ENCODE measurements at regions not wholly inside any gene's neighbourhood (a gene's known extent, or its start where the extent isn't known, plus 50 kb on each side); places are given as distances from the start of the nearest gene placed in this dataset.
"Not testable (repeated sequence)": the region's sequence is repeated elsewhere in the genome, so short reads cannot be mapped to it uniquely, and the experiment has no call there.

DNA sequence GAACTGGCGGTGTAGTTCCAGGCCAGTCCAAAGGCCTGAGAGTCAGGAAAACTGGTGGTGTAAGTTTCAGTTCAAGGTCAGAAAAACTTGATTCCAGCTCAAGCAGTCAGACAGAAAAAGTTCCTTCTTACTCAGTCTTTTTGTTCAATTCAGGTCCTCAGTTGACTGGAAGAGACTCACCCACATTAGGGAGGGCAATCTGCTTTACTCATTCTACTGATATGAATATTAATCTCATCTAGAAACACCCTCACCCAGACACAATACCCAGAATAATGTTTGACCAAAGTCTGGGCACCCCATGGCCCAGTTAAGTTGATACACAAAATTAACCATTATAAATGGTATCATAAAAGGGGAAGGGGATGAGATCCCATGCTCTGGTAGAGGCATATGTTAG is 50.1 kb upstream of the LTA4H start:
- DNase-seq: no peak

DNA sequence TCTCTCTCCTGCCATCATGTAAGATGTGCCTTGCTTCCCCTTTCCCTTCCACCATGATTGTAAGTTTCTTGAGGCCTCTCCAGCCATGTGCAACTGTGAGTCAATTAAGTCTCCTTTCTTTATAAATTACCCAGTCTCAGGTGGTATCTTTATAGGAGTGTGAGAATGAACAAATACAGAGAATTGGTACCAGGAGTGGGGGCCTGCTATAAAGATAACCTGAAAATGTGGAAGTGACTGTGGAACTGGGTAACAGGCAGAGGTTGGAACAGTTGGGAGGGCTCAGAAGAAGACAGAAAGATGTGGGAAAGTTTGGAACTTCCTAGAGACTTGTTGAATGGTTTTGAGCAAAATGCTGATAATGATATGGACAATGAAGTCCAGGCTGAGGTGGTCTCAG is 50.8 kb upstream of the LTA4H start:
- DNase-seq: not testable (repeated sequence)

DNA sequence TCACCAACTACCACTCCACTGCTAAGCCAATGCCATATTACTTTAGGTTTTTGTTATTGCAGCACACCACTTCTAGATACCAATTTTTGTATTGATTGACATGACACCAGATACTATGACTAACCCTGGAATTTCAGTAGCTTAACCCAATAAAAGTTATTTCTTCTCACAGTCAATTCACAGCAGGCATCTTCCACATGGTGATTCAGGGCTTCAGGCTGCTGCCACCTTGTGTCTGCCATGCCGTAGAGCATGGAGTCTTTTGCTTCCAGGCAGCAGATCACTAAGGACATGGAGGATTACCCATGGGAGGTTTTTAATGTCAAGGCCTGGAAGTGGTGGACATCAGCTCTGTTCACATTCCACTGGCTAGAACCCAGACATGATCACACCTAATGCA is 56.4 kb upstream of the LTA4H start:
- no peak for DNase-seq

DNA sequence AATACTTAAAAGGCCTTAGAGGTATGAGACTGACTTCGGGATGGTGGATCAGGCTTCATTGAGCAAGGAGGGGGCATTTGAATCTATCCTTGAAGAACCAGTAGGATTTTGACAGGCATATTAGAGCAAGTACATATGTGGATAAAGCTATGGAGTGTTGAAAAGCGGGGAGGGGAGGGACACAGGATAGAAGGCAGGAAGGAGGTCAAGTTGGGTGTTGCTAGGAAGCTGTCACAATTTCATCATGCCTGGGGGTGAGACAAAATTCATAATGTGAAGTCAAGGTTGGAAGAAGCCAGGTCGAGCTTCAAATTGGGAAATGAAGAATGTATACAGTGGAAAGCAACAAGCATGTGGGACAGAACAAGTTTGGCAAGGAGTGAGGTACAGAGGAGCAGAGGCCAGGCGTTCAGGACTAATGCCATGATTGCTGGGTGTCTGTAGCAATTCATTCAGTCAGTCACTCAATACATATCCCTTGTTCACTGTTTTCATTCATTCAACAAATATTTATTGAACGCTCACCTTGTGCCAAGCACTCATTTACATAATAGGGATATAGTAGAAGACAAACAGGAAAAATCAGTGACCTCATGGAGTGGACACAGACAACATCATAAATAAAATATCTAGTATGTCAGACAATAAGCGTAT is 58.3 kb upstream of the LTA4H start:
- no peak for DNase-seq

DNA sequence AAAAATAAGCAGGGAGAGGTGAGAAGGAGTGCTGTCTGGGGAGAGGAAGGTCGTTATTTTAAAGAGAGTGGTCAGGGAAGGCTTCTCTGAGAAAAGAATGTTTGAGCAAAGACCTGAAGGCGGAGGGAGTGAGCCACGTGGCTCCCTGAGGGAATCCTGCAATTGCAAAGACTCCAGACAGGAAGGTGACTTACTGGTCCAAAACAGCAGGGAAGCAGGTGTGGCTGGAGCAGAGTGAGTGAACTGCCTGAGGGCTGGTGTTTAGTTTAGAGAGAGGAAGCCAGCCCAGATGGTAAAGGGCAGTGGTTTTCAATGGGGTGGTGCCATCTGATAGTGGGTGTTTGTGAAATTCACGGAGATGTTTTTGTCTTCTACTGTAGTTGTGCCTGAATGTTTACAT is 58.8 kb upstream of the LTA4H start:
- peak; percentile 4 for DNase-seq

DNA sequence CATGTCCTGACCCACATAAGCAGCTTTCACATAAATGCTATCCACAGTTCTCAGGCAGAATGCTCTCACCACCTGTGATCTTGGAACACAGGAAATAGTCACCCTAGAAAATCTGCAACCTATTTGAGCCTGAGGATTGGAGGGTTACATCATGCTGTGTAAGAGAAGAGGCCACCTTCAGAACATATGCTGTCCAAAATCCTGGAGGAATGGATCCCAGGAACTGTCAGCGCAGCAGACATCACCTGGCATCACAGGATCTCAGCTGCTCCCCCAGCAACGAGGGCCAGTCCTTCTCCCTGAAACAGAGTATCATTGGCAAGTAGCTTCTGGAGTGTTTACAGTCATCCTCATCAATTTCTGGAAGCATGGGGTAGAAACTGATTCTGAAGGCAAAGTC is 63.2 kb upstream of the LTA4H start:
- DNase-seq: no peak

DNA sequence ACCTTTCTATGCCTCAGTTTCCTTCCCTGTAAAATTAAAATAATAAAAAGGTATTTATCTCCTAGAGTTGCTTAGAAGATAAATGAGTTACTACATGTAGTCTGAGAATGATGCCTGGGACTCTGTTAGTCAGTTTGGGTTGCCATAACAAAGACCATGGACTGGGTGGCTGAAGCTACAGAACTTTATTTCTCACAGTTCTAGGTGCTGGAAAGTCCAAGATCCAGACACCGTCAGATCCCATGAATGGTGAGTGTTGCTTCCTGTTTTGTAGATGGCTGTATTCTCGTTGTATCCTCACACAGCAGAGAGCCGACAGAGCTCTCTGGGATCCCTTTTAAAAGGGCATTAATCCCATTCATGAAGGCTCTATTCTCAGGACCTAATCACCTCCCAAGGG is 64.0 kb upstream of the LTA4H start:
- DNase-seq: no peak

DNA sequence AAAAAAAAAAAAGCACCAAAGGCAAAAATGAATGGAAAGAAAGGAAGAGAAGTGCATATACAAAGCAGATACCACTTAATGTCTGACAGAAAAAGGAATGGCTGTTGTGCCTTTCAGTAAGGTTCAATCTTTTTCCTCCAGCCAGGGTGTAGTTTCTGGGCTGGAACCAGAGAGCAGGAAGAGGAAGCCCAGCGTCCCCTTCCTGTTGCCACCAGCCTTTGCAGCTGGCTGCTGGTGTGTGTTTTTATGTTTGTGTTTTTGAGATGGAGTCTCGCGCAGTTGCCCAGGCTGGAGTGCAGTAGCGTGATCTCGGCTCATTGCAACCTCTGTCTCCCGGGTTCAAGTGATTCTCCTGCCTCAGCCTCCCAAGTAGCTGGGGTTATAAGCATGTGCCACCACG is 64.6 kb upstream of the LTA4H start:
- no peak for DNase-seq

DNA sequence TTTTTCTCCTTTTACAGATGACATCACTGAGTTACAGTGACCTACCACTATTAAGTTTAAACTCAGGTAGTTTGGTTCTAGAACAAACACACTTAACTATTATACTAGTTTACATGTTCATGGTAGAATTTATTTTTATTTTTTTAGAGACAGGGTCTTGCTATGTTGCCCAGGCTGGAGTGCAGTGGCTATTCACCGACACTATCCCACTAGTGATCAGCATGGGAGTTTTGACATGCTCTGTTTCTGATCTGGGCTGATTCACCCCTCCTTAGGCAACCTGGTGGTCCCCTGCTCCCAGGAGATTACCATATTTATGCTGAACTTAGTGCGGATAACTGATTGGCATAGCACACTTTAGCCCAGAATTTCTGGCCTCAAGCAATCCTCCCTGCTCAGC is 66.4 kb upstream of the LTA4H start:
- DNase-seq: no peak

DNA sequence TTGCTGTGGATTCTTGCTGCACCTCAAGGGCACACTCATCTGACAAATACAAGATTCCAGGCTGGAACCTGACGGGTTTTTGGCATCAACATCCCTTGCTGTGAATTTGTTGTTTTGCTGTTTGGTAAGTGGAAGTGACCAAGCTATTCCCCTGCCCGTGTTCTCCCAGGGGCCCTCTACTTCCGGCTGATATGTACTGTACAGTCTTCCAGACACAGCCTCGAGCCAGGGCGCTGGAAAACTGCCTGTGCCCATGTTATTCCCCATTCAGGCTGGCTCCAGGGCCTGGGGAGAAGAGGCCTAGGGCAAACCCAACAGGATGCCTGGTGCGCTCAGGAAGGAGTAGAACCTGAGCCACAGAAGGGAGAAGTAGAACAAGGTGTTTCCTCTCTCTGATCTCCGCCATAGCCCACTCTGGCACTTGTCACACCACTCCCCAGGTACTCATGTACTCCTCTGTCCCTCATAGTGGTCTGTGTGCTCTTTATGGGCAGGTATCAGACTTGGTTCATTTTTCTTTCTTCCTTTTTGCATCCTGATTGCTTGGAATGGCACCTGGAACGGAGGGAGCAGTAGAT is 67.8 kb upstream of the LTA4H start:
- no peak for DNase-seq

DNA sequence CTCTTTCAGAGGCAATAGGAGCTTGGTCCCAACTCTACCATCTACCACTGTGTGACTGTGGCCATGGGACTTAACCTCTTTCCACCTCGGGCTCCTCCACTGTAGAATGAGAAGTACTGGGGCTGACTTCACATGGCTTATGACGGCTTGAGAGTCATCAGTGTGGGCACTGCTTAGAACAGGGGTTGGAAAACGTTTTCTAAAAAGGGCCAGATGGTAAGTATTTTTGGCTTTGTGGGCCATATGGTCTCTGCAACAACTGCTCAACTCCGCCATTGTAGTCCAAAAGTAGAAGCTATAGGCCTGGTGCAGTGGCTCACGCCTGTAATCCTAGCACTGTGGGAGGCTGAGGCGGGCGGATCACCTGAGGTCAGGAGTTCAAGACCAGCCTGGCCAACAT is 69.2 kb upstream of the LTA4H start:
- DNase-seq: no peak

DNA sequence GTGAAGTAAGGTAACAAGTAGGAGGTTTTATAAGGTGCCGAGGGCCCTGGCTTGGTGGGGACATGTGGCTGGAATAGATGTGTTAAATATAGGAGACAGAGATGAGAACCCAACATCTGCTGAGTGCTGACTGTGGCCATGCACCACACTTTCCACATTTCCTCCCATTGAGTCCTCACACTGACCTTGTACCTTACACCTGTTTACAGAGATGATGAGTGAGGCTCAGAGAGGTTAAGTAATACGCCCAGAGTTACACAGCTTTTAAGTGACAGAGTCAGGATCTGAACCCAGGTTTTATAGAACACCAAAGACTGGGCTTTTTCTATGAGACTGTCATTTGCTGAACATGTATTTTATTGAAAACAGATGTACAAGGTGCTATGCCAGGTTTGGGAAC is 70.8 kb upstream of the LTA4H start:
- DNase-seq: no peak

DNA sequence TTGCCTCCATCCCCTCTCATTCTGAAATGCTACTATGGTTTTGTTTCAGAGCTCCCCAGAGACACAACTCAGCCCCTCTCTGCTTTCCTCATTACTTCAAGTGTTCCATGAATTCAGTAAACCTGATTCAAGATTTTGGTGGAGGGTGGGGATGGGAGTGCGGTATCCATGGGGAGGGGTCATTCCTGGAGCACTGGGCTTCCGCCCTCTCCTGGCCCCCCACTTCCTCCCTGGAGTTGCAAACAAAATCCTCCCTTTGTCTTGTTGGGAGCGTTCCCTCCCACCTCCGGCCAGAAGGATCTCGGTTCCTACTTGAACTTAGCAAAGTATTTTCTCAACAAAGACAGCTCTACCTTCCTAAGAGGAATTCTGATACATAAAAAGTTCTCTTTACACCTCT is 71.8 kb upstream of the LTA4H start:
- no peak for DNase-seq

DNA sequence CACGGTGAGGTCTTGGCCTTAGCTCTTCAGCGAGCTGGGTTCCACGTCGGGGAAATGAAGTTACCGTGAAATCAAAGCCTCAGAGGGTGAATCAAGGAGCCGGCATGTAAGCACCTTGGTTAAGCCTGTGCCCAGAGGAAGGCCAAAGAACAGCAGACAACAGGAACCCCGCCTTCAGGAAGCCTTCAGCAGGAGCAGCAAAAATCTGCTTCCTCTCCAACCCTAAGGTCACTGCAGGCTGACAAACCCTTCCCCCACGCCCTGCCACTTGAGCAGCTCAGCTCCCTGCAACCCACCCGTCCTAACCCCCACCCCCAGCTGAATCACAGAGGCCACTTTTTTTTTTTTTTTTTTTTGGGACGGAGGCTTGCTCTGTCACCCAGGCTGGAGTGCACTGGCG is 72.9 kb upstream of the LTA4H start:
- no peak for DNase-seq

DNA sequence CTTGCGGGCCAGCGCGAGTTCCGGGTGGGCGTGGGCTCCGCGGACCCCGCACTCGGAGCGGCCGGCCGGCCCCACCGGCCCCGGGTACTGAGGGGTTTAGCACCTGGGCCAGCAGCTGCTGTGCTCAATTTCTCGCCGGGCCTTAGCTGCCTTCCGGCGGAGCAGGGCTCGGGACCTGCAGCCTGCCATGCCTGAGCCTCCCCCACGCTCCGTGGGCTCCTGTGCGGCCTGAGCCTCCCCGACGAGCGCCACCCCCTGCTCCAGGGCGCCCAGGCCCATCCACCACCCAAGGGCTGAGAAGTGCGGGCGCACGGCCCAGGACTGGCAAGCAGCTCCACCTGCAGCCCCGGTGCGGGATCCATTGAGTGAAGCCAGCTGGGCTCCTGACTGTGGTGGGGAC is 73.6 kb upstream of the LTA4H start:
- DNase-seq: not testable (repeated sequence)

DNA sequence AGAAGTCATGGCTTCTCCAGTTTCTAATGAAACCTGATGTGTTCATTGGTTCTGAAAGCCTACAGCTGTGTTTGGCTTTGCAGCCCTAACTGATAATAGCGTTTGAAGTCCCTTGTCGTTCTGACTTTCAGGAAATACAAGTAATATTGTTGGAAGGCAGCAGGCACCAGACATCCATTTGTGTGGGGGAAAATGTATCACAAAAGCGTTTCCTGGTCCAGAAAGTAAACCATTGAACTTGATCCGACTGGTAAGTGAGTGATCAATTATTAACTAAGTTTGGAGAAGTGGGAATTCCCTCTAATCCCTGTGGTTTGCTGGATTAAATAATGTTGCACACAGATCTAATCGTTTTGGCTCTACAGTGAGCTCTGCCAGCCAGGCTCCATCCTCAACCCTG is 77.3 kb upstream of the LTA4H start:
- DNase-seq: no peak

DNA sequence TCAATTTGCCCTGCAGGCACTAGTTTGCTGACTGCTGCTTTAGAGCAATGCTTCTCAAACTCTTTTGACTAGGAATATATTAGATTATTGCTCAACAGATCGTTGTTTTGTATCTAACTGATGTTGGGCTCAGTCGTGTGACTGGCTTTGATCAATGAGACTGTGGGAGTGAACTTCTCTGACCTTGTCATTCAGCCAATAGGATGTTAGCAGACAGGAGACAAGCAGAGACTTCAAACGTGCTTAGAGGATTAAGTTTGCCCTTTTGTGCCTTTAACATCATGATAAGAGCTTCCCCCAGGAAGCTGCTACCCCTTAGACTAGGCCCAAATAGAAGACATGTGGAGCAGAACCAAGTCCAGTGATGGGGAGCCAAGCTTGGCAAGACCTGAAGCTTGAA is 76.7 kb upstream of the ELK3 start:
- no peak for DNase-seq

DNA sequence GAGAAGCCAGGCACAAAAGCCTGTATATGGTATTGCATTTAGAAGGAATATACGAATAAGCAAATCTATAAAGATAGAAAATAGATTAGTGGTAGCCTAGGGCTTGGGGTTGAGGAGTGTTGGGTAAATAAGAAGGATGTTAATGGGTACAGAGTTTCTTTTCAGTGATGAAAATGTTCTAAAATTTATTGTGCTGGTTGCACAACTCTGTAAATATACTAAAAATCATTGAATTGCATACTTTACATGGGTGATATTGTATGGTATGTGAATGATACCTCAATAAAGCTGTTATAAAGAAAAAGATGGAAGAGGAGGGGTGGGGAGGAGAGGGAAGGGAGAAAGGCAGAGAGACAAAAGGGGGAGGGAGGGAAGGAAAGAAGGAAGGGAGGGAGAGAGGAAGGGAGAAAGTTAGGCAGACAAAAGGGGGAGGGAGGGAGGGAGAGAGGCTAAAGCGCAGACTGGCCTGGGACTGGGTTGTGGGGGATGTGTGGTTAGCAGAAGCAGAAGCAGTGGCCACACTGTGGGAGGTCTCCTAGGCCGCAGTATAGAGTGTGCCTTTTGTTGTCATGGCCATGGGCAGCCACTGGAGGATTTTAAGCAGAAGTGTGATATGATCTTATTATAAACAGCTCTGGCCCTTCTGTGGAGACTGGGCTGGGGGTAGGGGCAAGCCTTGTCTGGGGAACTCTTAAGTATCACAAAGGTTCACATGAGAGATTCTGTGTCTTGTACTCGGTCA is 73.6 kb upstream of the ELK3 start:
- DNase-seq: no peak

DNA sequence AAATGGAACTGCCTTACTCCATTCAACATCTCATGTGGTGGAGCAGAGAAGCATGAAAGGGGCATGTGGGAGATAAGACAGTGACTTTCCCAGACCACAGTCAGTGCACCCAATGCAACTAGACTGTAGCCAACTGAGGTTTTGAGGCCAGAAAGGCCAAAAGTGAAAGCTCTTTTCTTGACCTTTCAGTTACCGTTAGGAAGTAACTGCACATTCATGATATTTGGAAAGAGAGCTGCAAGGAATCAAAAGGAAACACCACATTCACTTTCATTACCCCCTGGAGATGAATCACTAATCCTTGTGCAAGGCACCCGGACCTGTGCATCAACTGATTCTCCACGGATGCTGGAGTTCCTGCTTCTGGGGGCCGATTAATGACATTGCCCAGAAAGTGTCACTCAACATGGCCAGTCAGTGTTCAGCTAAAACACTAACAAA is 72.9 kb upstream of the ELK3 start:
- DNase-seq: no peak

DNA sequence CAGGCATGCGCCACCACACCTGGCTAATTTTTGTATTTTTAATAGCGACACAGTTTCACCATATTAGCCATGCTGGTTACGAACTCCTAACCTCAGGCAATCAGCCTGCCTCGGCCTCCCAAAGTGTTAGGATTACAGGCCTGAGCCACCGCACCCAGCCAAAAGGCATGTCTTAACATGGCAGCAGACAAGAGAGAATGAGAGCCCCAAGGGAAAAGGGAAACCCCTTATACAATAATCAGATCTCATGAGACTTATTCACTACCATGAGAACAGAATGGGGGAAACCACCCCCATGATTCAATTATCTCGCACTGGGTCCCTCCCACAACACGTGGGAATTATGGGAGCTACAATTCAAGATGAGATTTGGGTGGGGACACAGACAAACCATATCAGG is 65.9 kb upstream of the ELK3 start:
- not testable (repeated sequence) for DNase-seq

DNA sequence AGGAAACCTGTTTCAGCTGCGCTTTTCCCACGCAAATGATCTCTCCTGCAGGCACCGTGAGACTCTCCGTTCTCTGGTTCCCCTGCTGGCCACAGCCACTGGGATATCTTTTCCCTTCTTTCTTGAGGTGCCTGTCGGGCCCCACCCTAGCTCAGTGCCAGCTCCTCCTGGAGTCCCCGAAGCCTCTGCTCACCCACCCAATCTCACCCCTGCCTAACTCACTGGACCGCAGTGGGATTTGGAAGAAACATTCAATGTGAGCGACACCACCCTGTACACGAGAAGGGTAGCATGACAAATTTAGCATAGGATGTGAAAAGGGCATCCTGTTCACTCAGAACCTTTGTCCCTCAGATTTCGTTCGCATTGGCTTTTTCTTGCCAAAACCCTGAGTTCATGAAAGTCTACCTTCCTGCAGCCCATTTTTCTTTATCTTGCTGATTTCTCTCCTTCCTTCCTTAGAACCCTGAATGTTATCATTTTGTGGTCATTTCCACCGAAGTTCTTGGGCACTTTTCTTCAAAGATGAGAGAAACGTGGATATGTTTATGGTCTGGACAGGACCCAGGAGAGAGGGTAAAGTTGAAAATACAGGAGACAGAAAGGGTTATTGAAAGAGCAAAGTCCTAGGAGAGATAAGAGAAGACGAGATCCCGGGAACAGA is 63.6 kb upstream of the ELK3 start:
- no peak for DNase-seq

DNA sequence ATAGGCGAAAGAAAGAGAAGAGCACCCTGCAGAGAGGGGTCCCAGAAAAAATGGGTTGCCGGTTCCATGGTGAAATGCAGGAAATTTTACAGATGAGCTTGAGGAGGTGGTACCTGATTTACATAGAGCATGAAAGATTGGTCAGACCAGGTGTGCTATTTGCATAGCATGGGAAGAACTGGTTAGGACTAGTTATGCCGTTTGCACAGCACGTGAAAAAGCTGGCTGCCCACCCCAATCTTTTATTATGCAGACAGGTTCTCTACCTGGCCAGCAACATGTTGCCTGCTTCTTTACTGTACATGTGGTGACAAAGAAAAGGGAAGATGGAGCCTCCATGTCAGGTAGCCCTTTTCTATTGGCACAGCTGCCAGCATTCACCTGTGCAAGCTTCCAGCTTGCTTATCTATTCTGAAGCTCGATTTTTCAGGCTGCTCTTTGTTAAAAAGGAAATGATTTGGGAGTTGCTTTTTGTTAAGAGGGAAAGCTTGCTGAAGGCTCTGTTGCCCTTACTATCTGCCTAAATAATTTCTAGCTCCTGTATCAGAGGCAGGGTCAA is 62.9 kb upstream of the ELK3 start:
- no peak for DNase-seq

DNA sequence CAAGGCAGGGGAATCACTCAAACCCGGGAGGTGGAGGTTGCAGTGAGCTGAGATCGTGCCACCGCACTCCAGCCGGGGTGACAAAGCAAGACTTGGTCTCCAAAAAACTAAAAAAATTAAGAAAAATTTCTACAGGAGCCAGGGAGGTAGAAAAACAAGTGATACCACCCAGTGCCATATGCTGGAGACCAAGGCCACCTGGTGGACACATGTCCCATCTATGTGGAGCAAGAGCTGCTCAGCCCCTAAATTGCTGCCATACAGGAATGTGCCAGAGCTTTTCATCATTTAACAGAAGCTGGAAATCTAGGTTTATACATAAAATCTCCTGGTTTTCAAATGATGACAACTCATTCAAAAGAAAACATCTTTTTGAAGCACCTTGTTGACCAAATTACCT is 61.4 kb upstream of the ELK3 start:
- no peak for DNase-seq
